Fibroblast of mammary gland (primary cell): ENCODE measurements at regions not wholly inside any gene's neighbourhood (a gene's known extent, or its start where the extent isn't known, plus 50 kb on each side); places are given as distances from the start of the nearest gene placed in this dataset.
A peak's percentile ranks its signal among the peaks of the same experiment; 100 is the strongest.

Experiments
- DNase-seq: peaks from one replicate; pipeline ENCODE4 v3.0.0-alpha.2; 2010; ENCODE audit warnings: low read depth
- H3K4me3 ChIP-seq: 2 replicates; pipeline ENCODE4 v1.5.1; 2011; ENCODE audit warnings: low read depth, mild to moderate bottlenecking, low read length, moderate library complexity; ENCODE audit not compliant: control insufficient read depth
- CTCF ChIP-seq: conservative IDR thresholded peaks from 2 replicates; pipeline ENCODE4 v1.5.1; 2011; ENCODE audit warnings: low read depth, low read length, inconsistent platforms; ENCODE audit not compliant: control insufficient read depth, insufficient read depth

DNA sequence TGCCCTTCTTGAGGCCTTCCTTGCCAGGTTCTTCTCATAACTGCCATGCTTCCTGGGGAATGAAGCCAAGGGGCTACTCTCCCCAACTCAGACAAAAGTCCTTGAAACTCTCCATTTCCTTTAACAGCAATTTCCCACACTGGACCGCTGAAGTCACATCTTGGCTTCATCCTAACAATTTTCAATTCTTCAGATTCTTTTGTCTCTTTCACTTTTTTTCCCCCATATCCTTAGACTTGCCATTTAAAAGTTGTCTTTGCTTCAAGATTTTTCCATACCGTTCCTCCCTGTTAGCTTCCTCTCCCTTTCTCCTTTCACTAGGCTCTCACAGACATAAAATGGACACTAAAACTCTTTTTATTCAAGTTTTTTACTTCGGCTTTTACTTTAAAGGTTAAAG is 93.1 kb upstream of the ITGA1 start:
- no peak for DNase-seq
- TF ChIP-seq CTCF = no peak
- H3K4me3 ChIP-seq = no peak overlapping the region

DNA sequence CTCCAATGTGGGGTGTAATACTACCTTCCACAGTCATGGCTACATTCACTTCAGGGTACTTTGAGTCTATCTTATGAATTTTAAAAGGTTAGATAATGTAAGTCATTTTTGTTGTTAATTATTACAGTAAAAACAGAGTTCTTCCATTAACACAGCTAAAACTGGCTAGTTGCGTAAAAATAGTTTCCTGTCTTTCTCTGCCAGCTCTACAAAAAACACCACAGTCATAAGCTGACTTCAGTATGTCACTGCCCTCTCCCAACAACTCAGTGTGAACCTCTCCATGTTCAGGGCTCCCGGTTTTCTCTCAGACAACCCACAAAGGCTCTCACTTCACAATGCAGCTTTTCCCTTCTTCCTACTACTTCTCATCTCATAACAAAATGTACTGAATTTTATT is 84.8 kb upstream of the ITGA1 start:
- no peak overlapping the region for H3K4me3 ChIP-seq
- no peak for TF ChIP-seq CTCF
- no peak for DNase-seq

- H3K4me3 ChIP-seq = no peak overlapping the region
- TF ChIP-seq CTCF = no peak
- DNase-seq = no peak
Observed at GRCh38 chr5:52703321-52703720, 84.4 kb upstream of the ITGA1 start.

DNA sequence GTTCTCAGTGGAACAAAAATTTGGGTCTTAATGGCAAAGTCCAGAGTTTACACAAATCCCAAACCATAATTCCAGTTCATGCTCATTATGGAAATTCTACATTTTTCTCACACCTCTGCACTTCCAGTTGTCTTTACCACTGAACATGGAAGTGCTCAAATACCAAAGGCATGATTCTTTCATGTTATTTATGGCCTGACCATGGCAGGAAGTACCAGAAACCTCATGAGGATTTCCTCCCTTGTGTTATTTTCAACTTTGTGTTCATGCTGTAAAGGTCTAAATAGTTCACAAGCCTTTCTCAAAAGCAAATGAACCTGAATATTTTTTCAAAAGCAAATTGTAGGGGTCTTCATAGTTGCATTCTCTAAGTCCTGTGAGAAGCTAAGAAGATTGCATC is 82.0 kb upstream of the ITGA1 start:
- TF ChIP-seq CTCF = no peak
- no peak overlapping the region for H3K4me3 ChIP-seq
- DNase-seq = peak; percentile 36

DNA sequence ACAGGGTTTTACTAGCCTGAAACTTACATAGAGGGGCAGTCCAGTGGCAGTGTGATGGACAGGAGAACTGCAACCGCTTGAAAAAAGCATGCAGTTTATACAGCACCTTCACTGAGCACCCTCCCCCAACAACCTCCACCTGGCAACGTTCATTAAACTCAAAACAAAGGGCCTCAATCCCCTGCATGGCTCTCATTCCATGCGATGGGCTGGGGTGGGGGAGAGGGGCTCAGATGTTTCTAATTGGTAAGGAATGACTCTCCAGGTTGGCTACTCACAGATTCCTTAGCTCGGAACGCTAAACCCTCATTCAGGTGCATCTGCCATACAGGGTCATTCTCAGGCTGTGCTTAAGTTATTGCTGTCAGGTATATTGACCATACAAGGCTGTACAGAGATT is 80.9 kb upstream of the ITGA1 start:
- H3K4me3 ChIP-seq = no peak overlapping the region
- TF ChIP-seq CTCF = no peak
- no peak for DNase-seq

GRCh38 chr5:52707616-52708015 is 80.1 kb upstream of the ITGA1 start:
- no peak for DNase-seq
- no peak overlapping the region for H3K4me3 ChIP-seq
- TF ChIP-seq CTCF = no peak

- peak; percentile 22 for DNase-seq
- H3K4me3 ChIP-seq = no peak overlapping the region
- TF ChIP-seq CTCF = no peak
Observed at GRCh38 chr5:52708463-52708862, 79.3 kb upstream of the ITGA1 start.
